Activated B cell treated with CpG ODN at 0.5 μM for 24 hours (primary cell): ENCODE measurements at regions not wholly inside any gene's neighbourhood (a gene's known extent, or its start where the extent isn't known, plus 50 kb on each side); places are given as distances from the start of the nearest gene placed in this dataset.

Experiments
- ATAC-seq: fragments of 200-7000 bp; cut with Tn5 transposase; one replicate; pipeline ENCODE4 v1.10.0; 2021; ENCODE audit warnings: low read depth, mild to moderate bottlenecking, moderate library complexity
- CTCF ChIA-PET: fragments of 350-600 bp; sonication (Branson Sonifier 250); formaldehyde crosslinking; loops from one replicate; lab custom pipeline; 2021; ENCODE audit warnings: antibody characterized with exemption; lab: Charles Lee
- POLR2A ChIA-PET: fragments of 350-600 bp; sonication (Branson Sonifier 250); formaldehyde crosslinking; loops from one replicate; lab custom pipeline; 2021; ENCODE audit warnings: antibody characterized with exemption; lab: Charles Lee
- DNase-seq: peaks from one replicate; pipeline ENCODE4 v3.0.0; 2022
- H3K27ac Mint-ChIP-seq: one replicate; pipeline ENCODE4 v1.8.0; 2020; ENCODE audit warnings: mixed read lengths
- H3K27me3 Mint-ChIP-seq: one replicate; pipeline ENCODE4 v1.8.0; 2021; ENCODE audit warnings: mixed read lengths
- H3K36me3 Mint-ChIP-seq: one replicate; pipeline ENCODE4 v1.8.0; 2021; ENCODE audit warnings: low read depth, mixed read lengths
- H3K4me1 Mint-ChIP-seq: one replicate; pipeline ENCODE4 v1.8.0; 2021; ENCODE audit warnings: mixed read lengths
- H3K4me3 Mint-ChIP-seq: one replicate; pipeline ENCODE4 v1.8.0; 2020; ENCODE audit warnings: mild to moderate bottlenecking, mixed read lengths
- H3K9me3 Mint-ChIP-seq: one replicate; pipeline ENCODE4 v1.8.0; 2020; ENCODE audit warnings: mixed read lengths
- CTCF ChIP-seq: fragments of 200-600 bp; IDR thresholded peaks from one replicate; pipeline ENCODE4 v1.8.0; 2022; ENCODE audit warnings: antibody characterized with exemption, mild to moderate bottlenecking
- intact Hi-C: fragments of 100-400 bp; cut with micrococcal nuclease; formaldehyde crosslinking; loops from one replicate; pipeline ENCODE4 v1.15.1; 2024

- intact Hi-C loops: no loop called here
- TF ChIP-seq CTCF: no peak
- H3K36me3 Mint-ChIP-seq: no peaks in the 10 kb centered on the region
- H3K27me3 Mint-ChIP-seq: no peaks in the 10 kb centered on the region
- ChIA-PET CTCF (no interaction called here), POLR2A (no interaction called here)
- ATAC-seq (no peak), DNase-seq (no peak)
- no peaks in the 10 kb centered on the region for H3K4me1 Mint-ChIP-seq
- H3K4me3 Mint-ChIP-seq: no peak overlapping the region
- H3K9me3 Mint-ChIP-seq: no peaks in the 10 kb centered on the region
- no peak overlapping the region for H3K27ac Mint-ChIP-seq
Observed at GRCh38 chr9:1434811-1435210, 384.7 kb downstream of the DMRT2 start.

GRCh38 chr9:1440256-1440655 is 390.1 kb downstream of the DMRT2 start:
- ChIA-PET POLR2A (no interaction called here), CTCF (no interaction called here)
- Mint-ChIP-seq H3K4me3 (no peak overlapping the region), H3K36me3 (no peaks in the 10 kb centered on the region), H3K4me1 (no peaks in the 10 kb centered on the region), H3K27ac (no peak overlapping the region), H3K27me3 (no peaks in the 10 kb centered on the region), H3K9me3 (no peaks in the 10 kb centered on the region)
- ATAC-seq (no peak), DNase-seq (no peak)
- TF ChIP-seq CTCF: no peak
- intact Hi-C loops: no loop called here

DNA sequence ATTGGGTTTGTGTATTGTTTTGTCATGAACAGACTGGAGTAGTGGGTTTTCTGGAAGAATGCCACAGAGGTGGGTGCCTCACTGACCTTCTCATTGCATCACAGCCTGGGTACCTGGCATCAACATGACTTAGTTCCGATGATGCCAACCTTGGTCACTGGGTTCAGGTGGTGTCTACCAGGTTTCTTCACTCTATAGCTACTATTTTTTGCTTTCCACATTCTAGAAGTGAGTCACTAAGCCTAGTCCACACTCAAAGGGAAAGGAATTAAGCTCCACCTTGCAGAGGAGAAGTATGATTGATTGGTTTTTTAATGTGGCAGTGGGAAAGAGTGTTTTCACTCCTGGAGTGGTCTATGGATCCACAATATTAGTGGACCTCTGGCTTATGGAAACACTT is 391.9 kb downstream of the DMRT2 start:
- Mint-ChIP-seq H3K27me3 (no peaks in the 10 kb centered on the region), H3K4me1 (no peaks in the 10 kb centered on the region)
- no peak for ATAC-seq

DNA sequence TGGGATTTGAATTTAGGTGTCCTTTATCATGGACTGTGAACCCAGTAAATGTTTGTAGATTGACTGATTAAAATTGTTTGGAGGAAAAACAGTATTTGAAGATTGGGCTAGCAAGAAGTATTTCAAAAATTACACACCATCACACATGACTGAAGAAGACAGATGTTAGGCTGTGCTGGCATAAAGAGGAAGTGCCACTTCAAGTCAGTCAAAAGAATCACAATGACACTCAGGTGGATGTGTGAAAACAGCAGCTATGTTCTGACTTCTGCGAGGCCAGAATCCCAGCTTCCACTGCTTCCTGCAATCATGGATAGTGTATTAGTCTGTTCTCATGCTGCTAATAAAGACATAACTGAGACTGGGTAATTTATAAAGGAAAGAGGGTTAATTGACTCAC is 393.3 kb downstream of the DMRT2 start:
- Mint-ChIP-seq H3K9me3 (no peaks in the 10 kb centered on the region), H3K4me3 (no peak overlapping the region), H3K4me1 (no peaks in the 10 kb centered on the region), H3K27me3 (no peaks in the 10 kb centered on the region), H3K27ac (no peak overlapping the region), H3K36me3 (no peaks in the 10 kb centered on the region)
- ATAC-seq: no peak
- CTCF ChIA-PET: no interaction called here
- POLR2A ChIA-PET: no interaction called here
- DNase-seq: no peak
- intact Hi-C loops: no loop called here
- no peak for TF ChIP-seq CTCF

More for the DNA sequence above, 391.9 kb downstream of the DMRT2 start:
- intact Hi-C loops: no loop called here
- no peak for DNase-seq
- Mint-ChIP-seq H3K4me3 (no peak overlapping the region), H3K27ac (no peak overlapping the region), H3K36me3 (no peaks in the 10 kb centered on the region), H3K9me3 (no peaks in the 10 kb centered on the region)
- TF ChIP-seq CTCF: no peak
- POLR2A ChIA-PET: no interaction called here
- CTCF ChIA-PET: interaction anchor here (1.0 kb wide), 1 partner anchor 17 kb away, joined by 3 read pairs; no protein-coding TSS in a partner anchor

- no peaks in the 10 kb centered on the region for H3K9me3 Mint-ChIP-seq
- POLR2A ChIA-PET: no interaction called here
- no peak for TF ChIP-seq CTCF
- H3K36me3 Mint-ChIP-seq: no peaks in the 10 kb centered on the region
- intact Hi-C loops: no loop called here
- no peak overlapping the region for H3K27ac Mint-ChIP-seq
- no peak for DNase-seq
- CTCF ChIA-PET: no interaction called here
- no peak for ATAC-seq
- no peaks in the 10 kb centered on the region for H3K27me3 Mint-ChIP-seq
- no peaks in the 10 kb centered on the region for H3K4me1 Mint-ChIP-seq
- no peak overlapping the region for H3K4me3 Mint-ChIP-seq
Observed at GRCh38 chr9:1446671-1447070, 396.5 kb downstream of the DMRT2 start.
